ENCODE measurements at regions not wholly inside any gene's neighbourhood (a gene's known extent, or its start where the extent isn't known, plus 50 kb on each side); places are given as distances from the start of the nearest gene placed in this dataset.

- no peak for TF ChIP-seq CTCF (IDR thresholded peaks at IDR 0.05)
- Mint-ChIP-seq H3K9me3 (ENCODE audit: low read depth) (peaks cover 5% of the 10 kb centered on the region), H3K36me3 (ENCODE audit: low read depth) (no peaks in the 10 kb centered on the region), H3K27me3 (ENCODE audit: low read depth) (no peaks in the 10 kb centered on the region), H3K4me3 (ENCODE audit: unreplicated experiment) (no peak overlapping the region), H3K27ac (ENCODE audit: unreplicated experiment) (no peak overlapping the region), H3K4me1 (ENCODE audit: low read depth) (no peaks in the 10 kb centered on the region)
- DNase-seq (ENCODE audit: low spot score) = no peak
Observed at GRCh38 chr12:85680881-85681280, 155.3 kb downstream of the RASSF9 start.

- H3K27ac Mint-ChIP-seq (ENCODE audit: unreplicated experiment) = no peak overlapping the region
- H3K4me1 Mint-ChIP-seq (ENCODE audit: low read depth) = no peaks in the 10 kb centered on the region
- TF ChIP-seq CTCF (IDR thresholded peaks at IDR 0.05) = no peak
- H3K27me3 Mint-ChIP-seq (ENCODE audit: low read depth) = no peaks in the 10 kb centered on the region
- no peak overlapping the region for H3K4me3 Mint-ChIP-seq (ENCODE audit: unreplicated experiment)
- DNase-seq (ENCODE audit: low spot score) = no peak
- no peaks in the 10 kb centered on the region for H3K36me3 Mint-ChIP-seq (ENCODE audit: low read depth)
- peaks cover 5% of the 10 kb centered on the region for H3K9me3 Mint-ChIP-seq (ENCODE audit: low read depth)
Observed at GRCh38 chr12:85681333-85681732, 154.9 kb downstream of the RASSF9 start.

- H3K27me3 Mint-ChIP-seq (ENCODE audit: low read depth) = no peaks in the 10 kb centered on the region
- H3K9me3 Mint-ChIP-seq (ENCODE audit: low read depth) = peaks cover 5% of the 10 kb centered on the region
- DNase-seq (ENCODE audit: low spot score) = no peak
- no peaks in the 10 kb centered on the region for H3K4me1 Mint-ChIP-seq (ENCODE audit: low read depth)
- no peak overlapping the region for H3K4me3 Mint-ChIP-seq (ENCODE audit: unreplicated experiment)
- H3K27ac Mint-ChIP-seq (ENCODE audit: unreplicated experiment) = no peak overlapping the region
- no peak for TF ChIP-seq CTCF (IDR thresholded peaks at IDR 0.05)
- no peaks in the 10 kb centered on the region for H3K36me3 Mint-ChIP-seq (ENCODE audit: low read depth)
Observed at GRCh38 chr12:85683051-85683450, 153.2 kb downstream of the RASSF9 start.

GRCh38 chr12:85688837-85689236 lies 147.4 kb downstream of the RASSF9 start:
- DNase-seq (ENCODE audit: low spot score) = no peak
- Mint-ChIP-seq H3K27ac (ENCODE audit: unreplicated experiment) (no peak overlapping the region), H3K9me3 (ENCODE audit: low read depth) (no peaks in the 10 kb centered on the region), H3K4me1 (ENCODE audit: low read depth) (peaks cover 5% of the 10 kb centered on the region), H3K36me3 (ENCODE audit: low read depth) (no peaks in the 10 kb centered on the region), H3K4me3 (ENCODE audit: unreplicated experiment) (no peak overlapping the region), H3K27me3 (ENCODE audit: low read depth) (peaks cover 9% of the 10 kb centered on the region)
- no peak for TF ChIP-seq CTCF (IDR thresholded peaks at IDR 0.05)

GRCh38 chr12:85690146-85690545 lies 146.1 kb downstream of the RASSF9 start:
- H3K4me3 Mint-ChIP-seq (ENCODE audit: unreplicated experiment) = no peak overlapping the region
- H3K36me3 Mint-ChIP-seq (ENCODE audit: low read depth) = no peaks in the 10 kb centered on the region
- peaks cover 5% of the 10 kb centered on the region for H3K4me1 Mint-ChIP-seq (ENCODE audit: low read depth)
- H3K27ac Mint-ChIP-seq (ENCODE audit: unreplicated experiment) = no peak overlapping the region
- TF ChIP-seq CTCF (IDR thresholded peaks at IDR 0.05) = no peak
- no peaks in the 10 kb centered on the region for H3K9me3 Mint-ChIP-seq (ENCODE audit: low read depth)
- DNase-seq (ENCODE audit: low spot score) = no peak
- H3K27me3 Mint-ChIP-seq (ENCODE audit: low read depth) = peaks cover 9% of the 10 kb centered on the region

Measured in chondrocyte (in vitro differentiated cells).